ENCODE measurements at regions not wholly inside any gene's neighbourhood (a gene's known extent, or its start where the extent isn't known, plus 50 kb on each side); places are given as distances from the start of the nearest gene placed in this dataset.
"Not testable (repeated sequence)": the region's sequence is repeated elsewhere in the genome, so short reads cannot be mapped to it uniquely, and the experiment has no call there.

- DNase-seq: no peak
These were observed 94.2 kb upstream of the MTAP start for GRCh38 chr9:21708260-21708711.

- DNase-seq: no peak
These were observed 93.6 kb upstream of the MTAP start for GRCh38 chr9:21708856-21709255.

GRCh38 chr9:21709464-21710058 lies 92.9 kb upstream of the MTAP start:
- peak; percentile 80 for DNase-seq

DNA sequence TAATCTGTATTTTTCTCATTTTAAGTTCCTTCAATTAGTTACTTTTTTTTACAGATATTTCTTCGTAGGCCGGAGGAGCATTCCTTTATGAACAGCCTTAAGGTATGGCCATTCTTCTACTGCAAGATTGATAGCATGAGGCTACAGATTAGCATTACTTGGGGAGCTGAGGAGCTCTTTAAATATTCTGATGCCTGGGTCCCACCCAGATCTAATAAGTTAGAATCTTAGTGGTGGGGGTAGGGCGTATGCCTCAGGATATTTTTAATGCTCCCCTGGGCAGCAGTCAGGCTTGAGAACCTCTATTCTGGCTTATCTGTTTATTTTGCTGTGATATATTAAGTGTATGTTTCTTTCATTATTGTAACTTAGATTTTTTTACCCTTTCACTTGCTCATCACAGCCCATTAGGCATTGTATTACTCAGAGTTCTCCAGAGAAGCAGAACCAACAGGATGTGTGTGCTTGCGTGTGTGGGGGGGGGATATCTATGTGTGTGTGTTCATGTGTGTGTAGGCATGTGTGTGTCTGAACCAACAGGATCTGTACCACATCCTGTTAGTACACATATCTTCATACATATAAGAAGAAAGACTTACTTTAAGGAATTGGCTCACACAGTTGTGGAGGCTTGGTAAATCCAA lies 91.8 kb upstream of the MTAP start:
- no peak for DNase-seq

DNA sequence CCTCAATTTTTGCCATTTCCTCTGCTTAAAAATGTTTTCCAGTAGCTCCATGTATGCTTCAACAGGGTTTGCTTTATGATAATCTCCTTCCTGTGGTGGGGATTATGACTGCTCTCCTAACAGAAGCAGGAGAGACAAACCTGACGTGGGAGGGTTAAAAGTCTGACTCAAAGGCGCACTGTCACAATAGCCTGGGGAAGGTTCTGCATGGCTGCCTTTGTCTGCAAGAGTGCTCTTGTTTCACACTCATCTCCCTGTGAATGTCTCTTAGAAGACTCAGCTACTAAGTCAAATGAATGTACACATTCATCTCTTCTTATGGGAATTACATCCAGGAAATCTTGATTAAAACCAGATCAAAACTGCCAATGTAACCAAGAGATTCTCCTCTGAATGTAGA lies 90.9 kb upstream of the MTAP start:
- DNase-seq: no peak

GRCh38 chr9:21715408-21715807 lies 87.0 kb upstream of the MTAP start:
- peak; percentile 32 for DNase-seq

GRCh38 chr9:21720758-21721157 lies 81.7 kb upstream of the MTAP start:
- DNase-seq: no peak

DNA sequence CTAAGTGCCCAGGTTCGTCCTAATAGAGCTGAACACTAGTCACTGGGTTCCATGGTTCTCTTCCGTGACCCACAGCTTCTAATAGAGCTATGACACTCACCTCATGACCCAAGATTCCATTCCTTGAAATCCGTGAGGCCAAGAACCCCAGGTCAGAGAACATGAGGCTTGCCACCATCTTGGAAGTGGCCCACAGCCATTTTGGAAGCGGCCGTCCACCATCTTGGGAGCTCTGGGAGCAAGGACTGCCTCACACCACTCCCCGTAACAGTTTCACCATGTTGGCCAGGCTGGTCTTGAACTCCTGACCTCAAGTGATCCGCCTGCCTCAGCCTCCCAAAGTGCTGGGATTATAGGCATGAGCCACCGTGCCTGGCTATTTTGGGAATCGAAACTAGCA lies 75.0 kb upstream of the MTAP start:
- DNase-seq: not testable (repeated sequence)

DNA sequence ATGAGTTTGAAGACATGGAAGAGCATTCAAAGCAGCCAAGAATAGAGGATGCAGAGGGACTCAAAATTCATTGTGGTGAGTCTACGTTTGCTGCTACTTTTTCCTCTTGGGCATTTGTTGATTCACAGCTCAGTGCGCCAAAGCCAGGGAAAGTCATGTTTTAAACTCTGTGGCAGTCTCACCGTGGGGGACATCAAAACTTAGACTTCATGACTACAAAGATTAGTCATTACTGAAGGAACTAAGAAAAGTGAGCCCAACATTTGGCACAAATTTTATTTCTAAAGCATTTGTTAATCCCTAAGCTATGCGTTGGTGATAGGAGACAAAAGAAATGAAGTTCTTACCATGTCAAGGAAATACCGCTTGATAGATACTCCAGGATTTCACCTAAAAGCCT lies 73.7 kb upstream of the MTAP start:
- DNase-seq: no peak

GRCh38 chr9:21729648-21730047 lies 72.8 kb upstream of the MTAP start:
- DNase-seq: no peak

DNA sequence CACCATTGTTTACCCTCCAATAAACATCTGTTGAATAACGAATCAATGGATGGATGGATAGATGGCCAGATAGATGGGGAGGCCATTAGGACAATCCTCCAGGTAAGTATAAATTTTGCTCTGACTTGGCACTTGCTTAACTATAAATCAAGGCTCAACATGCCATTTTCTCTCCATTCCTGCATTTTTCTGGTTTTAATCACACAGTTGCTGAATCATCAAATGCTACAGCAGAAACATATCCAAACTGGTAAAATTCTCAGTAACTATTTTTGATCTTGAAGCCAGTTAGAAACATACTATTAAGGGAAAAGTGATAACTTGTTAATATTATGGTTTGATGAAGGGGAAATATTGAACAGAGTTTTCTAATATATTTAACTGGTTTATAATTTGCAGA lies 71.5 kb upstream of the MTAP start:
- DNase-seq: no peak

DNA sequence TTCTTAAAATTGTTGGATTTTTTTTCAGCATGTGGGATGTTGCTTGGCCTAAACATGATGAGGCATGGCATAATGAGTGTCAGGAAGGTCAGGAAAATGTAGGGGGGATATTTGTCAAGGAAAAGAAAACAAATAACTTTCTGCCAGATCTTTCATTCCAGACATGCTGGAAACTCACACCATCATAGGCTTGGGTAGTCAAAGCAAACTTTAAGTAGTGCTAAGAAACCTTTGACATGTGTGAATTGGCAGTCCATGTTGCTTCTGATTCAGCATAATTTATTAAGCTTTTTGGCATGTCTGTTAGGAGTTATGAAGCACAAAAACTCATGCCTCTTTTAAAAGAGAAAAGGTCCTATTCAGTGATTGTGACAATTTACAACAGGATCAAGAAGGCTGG lies 61.3 kb upstream of the MTAP start:
- DNase-seq: no peak

DNA sequence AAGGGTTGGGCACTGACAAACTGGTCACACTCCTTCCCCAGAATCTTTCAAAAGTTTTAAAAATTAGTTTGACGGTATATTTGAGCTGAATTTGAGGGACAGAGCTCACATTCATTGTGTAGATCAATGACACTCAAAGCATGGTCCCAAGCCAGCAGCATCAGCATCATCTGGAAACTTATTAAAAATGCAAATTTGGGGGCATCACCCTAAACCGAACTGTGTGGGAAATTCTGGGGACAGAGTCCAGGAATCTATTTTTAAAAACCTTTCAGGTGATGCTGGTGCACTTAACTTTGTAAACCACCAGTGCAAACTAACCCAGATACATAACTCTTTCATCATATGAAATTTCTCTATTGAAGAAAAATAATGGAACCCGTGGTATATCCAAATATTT lies 58.1 kb upstream of the MTAP start:
- no peak for DNase-seq

- peak; percentile 55 for DNase-seq
These were observed 57.6 kb upstream of the MTAP start for GRCh38 chr9:21744841-21745240.

GRCh38 chr9:21746550-21746949 lies 55.9 kb upstream of the MTAP start:
- no peak for DNase-seq

DNA sequence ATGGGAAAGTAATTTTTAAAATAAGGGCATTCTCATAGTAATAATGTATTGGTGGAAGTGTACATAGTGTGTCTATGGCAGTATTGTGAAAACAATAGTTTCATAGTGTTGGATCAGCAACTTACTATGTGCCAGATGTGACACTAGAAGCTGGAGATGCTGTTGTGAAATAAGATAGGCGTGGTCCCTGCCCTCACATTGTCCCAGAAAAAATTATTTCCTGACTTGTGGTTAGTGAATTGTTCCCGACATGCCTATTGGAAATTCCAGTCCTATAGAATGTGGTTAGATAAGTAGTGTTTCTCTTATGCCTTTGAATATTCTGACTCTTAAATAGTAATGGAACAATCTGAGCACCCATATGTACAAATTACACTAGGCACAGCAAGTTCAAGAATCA lies 55.3 kb upstream of the MTAP start:
- DNase-seq: no peak

GRCh38 chr9:21750021-21750735 lies 52.3 kb upstream of the MTAP start:
- DNase-seq: no peak

DNA sequence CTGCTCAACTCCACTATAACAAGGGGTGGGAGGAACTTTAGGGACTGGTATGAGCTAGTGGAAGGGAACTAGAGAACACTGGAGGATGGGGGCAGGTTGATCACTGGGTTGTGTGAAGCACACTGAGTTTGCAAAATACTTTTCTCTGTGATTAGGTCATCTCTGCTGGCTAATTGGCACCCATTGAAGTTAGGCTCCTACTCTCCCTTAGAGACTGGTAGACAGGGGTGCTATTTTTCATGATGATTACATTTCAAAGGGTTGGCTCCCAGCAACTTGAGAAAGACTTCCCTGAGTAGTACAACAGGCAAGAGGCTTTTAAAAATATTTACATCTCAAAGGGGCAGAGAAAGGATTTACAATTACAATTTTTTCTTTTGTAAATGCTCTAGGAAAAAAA lies 50.4 kb upstream of the MTAP start:
- no peak for DNase-seq
